ENCODE measurements at regions not wholly inside any gene's neighbourhood (a gene's known extent, or its start where the extent isn't known, plus 50 kb on each side); places are given as distances from the start of the nearest gene placed in this dataset.

DNA sequence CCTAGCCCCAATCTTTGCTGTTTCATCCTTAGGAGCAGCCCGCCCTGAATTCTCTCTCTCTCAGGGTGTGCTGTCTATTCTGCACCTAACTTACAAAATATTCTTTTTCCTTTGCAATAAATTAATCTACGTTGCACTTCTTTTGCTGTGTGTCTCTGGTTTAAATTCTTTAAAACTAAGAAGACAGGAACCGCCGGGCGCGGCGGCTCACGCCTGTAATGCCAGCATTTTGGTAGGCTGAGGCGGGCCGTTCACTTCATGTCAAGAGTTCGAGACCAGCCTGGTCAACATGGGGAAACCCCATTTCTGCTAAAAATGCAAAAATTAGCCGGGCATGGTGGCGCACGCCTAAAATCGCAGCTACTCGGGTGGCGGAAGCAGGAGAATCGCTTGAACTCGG lies 148.5 kb upstream of the PRSS16 start:
- Mint-ChIP-seq H3K9me3 (no peaks in the 10 kb centered on the region), H3K36me3 (no peaks in the 10 kb centered on the region), H3K4me1 (peaks cover 10 to 17% (median 15%) of the 10 kb centered on the region in 3 donors), H3K4me3 (no peak overlapping the region), H3K27me3 (peaks cover 44 to 50% of the 10 kb centered on the region in 2 donors), H3K27ac (no peak overlapping the region)
- ATAC-seq (replicated peaks in 1 of 4), result no peak
- H3K4me1 ChIP-seq (ENCODE audit: control insufficient read depth in 1 of 2, extremely low read depth in 1 of 2, insufficient read depth in 2 of 2, low read length in 2 of 2), result peaks cover 0 to 11% of the 10 kb centered on the region in 2 experiments
- no peaks in the 10 kb centered on the region for H3K36me3 ChIP-seq (ENCODE audit: control insufficient read depth in 2 of 2, extremely low read depth in 1 of 2, insufficient read depth in 1 of 2, low read length in 1 of 2)
- CTCF ChIA-PET, result no interaction called here
- no peak for DNase-seq
- H3K4me3 ChIP-seq (ENCODE audit: control insufficient read depth in 1 of 2, extremely low read depth in 1 of 2, low read length in 1 of 2), result no peak overlapping the region
- 94% methylated on average over 16 of the region's 19 CpGs for WGBS (ENCODE audit: insufficient coverage)
- H3K27ac ChIP-seq (ENCODE audit: low read length), result no peak overlapping the region
- H3K9me3 ChIP-seq, result no peaks in the 10 kb centered on the region
- H3K27me3 ChIP-seq (replicated peaks in 1 of 2; ENCODE audit: control insufficient read depth in 2 of 2, extremely low read depth in 1 of 2, insufficient read depth in 2 of 2, low read length in 1 of 2), result peaks cover 27 to 37% of the 10 kb centered on the region in 2 experiments
- POLR2A ChIA-PET, result no interaction called here

DNA sequence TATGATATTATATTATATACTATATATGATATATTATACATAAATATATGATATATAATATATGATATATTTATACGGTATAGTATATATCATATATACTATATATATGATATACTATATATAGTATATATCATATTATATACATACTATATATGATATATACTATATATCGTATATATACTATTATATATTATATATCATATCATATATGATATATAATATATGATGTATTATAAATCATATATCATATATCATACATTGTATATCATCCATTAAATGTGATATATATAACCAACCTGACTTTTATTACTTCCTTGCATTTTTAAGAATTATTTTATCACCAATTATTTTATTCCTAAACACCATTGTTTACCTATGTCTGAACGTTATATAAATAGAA lies 146.6 kb upstream of the PRSS16 start:
- DNase-seq, result no peak
- ChIA-PET POLR2A (no interaction called here), CTCF (no interaction called here)
- H3K27me3 Mint-ChIP-seq, result peaks cover 30 to 40% of the 10 kb centered on the region in 2 donors
- H3K4me3 Mint-ChIP-seq, result no peak overlapping the region
- H3K4me1 ChIP-seq (ENCODE audit: control insufficient read depth in 1 of 2, extremely low read depth in 1 of 2, insufficient read depth in 2 of 2, low read length in 2 of 2), result peaks cover 0 to 11% of the 10 kb centered on the region in 2 experiments
- no peak overlapping the region for H3K4me3 ChIP-seq (ENCODE audit: control insufficient read depth in 1 of 2, extremely low read depth in 1 of 2, low read length in 1 of 2)
- no peaks in the 10 kb centered on the region for H3K36me3 ChIP-seq (ENCODE audit: control insufficient read depth in 2 of 2, extremely low read depth in 1 of 2, insufficient read depth in 1 of 2, low read length in 1 of 2)
- no peaks in the 10 kb centered on the region for H3K9me3 Mint-ChIP-seq
- no peaks in the 10 kb centered on the region for H3K36me3 Mint-ChIP-seq
- no peaks in the 10 kb centered on the region for H3K9me3 ChIP-seq
- H3K4me1 Mint-ChIP-seq, result peaks cover 10 to 17% (median 15%) of the 10 kb centered on the region in 3 donors
- no peak overlapping the region for H3K27ac ChIP-seq (ENCODE audit: low read length)
- no peak for ATAC-seq (replicated peaks in 1 of 4)
- peaks cover 22 to 34% of the 10 kb centered on the region in 2 experiments for H3K27me3 ChIP-seq (replicated peaks in 1 of 2; ENCODE audit: control insufficient read depth in 2 of 2, extremely low read depth in 1 of 2, insufficient read depth in 2 of 2, low read length in 1 of 2)
- no peak overlapping the region for H3K27ac Mint-ChIP-seq
- no CpG with 5 or more reads among the region's 3 CpGs for whole genome bisulfite sequencing (ENCODE audit: insufficient coverage)

DNA sequence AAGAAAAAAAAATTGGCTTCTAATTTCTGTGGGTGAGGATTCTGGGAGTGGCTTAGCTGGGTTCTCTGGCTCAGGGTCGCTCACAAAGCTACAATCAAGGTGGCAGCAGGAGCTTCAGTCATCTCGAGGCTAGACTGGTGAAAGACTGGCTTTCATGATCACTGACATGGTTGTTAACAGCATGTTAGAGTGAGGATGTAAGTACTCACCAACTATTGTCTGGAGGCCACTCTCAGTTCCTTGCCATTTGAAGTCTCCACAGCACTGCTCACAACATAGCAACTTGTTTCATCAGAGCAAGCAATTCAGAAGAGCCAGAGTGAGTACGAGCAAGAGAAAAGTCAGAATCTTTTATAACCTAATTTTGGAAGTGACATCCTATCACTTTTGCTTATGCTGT lies 145.7 kb upstream of the PRSS16 start:
- no peaks in the 10 kb centered on the region for H3K9me3 ChIP-seq
- no peak overlapping the region for H3K27ac ChIP-seq (ENCODE audit: low read length)
- POLR2A ChIA-PET, result no interaction called here
- ATAC-seq (replicated peaks in 1 of 4), result no peak
- Mint-ChIP-seq H3K27ac (no peak overlapping the region), H3K36me3 (no peaks in the 10 kb centered on the region), H3K4me3 (no peak overlapping the region), H3K4me1 (peaks cover 5 to 9% (median 8%) of the 10 kb centered on the region in 3 donors), H3K9me3 (no peaks in the 10 kb centered on the region), H3K27me3 (peaks cover 26 to 35% of the 10 kb centered on the region in 2 donors)
- CTCF ChIA-PET, result interaction anchor here in 1 of 2 donors (0.8 kb wide), 1 partner anchor 74 kb away, joined by 3 read pairs; no protein-coding TSS in a partner anchor
- H3K4me3 ChIP-seq (ENCODE audit: control insufficient read depth in 1 of 2, extremely low read depth in 1 of 2, low read length in 1 of 2), result no peak overlapping the region
- no peaks in the 10 kb centered on the region for H3K36me3 ChIP-seq (ENCODE audit: control insufficient read depth in 2 of 2, extremely low read depth in 1 of 2, insufficient read depth in 1 of 2, low read length in 1 of 2)
- WGBS (ENCODE audit: insufficient coverage), result no CpG with 5 or more reads among the region's 3 CpGs
- H3K27me3 ChIP-seq (replicated peaks in 1 of 2; ENCODE audit: control insufficient read depth in 2 of 2, extremely low read depth in 1 of 2, insufficient read depth in 2 of 2, low read length in 1 of 2), result peaks cover 17 to 30% of the 10 kb centered on the region in 2 experiments
- H3K4me1 ChIP-seq (ENCODE audit: control insufficient read depth in 1 of 2, extremely low read depth in 1 of 2, insufficient read depth in 2 of 2, low read length in 2 of 2), result peaks cover 0 to 7% of the 10 kb centered on the region in 2 experiments
- DNase-seq, result no peak

DNA sequence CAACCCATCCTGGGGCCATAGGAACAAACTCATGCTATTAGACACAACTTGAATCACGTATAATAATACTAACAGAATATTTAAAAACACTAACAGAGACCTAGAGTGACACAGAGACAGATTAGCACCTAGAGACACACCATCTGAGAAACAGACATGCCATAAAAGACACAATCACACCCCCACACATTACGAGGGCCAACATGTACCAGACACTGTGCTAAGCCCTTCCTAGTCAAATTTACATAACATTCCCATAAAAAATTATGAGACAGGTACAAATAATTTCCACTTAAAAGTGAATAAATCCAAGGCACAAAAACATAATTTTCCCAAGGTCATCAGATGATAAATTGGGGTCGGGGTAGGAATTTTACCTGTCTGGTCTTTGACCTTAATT lies 141.1 kb upstream of the PRSS16 start:
- H3K4me3 ChIP-seq (ENCODE audit: control insufficient read depth in 1 of 2, extremely low read depth in 1 of 2, low read length in 1 of 2), result no peak overlapping the region
- H3K36me3 ChIP-seq (ENCODE audit: control insufficient read depth in 2 of 2, extremely low read depth in 1 of 2, insufficient read depth in 1 of 2, low read length in 1 of 2), result no peaks in the 10 kb centered on the region
- Mint-ChIP-seq H3K4me3 (no peak overlapping the region), H3K36me3 (no peaks in the 10 kb centered on the region), H3K27ac (no peak overlapping the region), H3K4me1 (no peaks in the 10 kb centered on the region), H3K27me3 (peaks cover 20% of the 10 kb centered on the region in 2 donors), H3K9me3 (no peaks in the 10 kb centered on the region)
- ATAC-seq (replicated peaks in 1 of 4) (no peak), DNase-seq (no peak)
- no peak overlapping the region for H3K27ac ChIP-seq (ENCODE audit: low read length)
- WGBS (ENCODE audit: insufficient coverage), result 68% methylated on average over 2 of the region's 3 CpGs
- no peaks in the 10 kb centered on the region for H3K4me1 ChIP-seq (ENCODE audit: control insufficient read depth in 1 of 2, extremely low read depth in 1 of 2, insufficient read depth in 2 of 2, low read length in 2 of 2)
- POLR2A ChIA-PET, result interaction anchor here in 1 of 2 donors (0.6 kb wide), 1 partner anchor 646 kb away, joined by 4 read pairs; no protein-coding TSS in a partner anchor
- H3K27me3 ChIP-seq (replicated peaks in 1 of 2; ENCODE audit: control insufficient read depth in 2 of 2, extremely low read depth in 1 of 2, insufficient read depth in 2 of 2, low read length in 1 of 2), result peaks cover 3 to 7% of the 10 kb centered on the region in 2 experiments
- H3K9me3 ChIP-seq, result no peaks in the 10 kb centered on the region
- CTCF ChIA-PET, result no interaction called here

DNA sequence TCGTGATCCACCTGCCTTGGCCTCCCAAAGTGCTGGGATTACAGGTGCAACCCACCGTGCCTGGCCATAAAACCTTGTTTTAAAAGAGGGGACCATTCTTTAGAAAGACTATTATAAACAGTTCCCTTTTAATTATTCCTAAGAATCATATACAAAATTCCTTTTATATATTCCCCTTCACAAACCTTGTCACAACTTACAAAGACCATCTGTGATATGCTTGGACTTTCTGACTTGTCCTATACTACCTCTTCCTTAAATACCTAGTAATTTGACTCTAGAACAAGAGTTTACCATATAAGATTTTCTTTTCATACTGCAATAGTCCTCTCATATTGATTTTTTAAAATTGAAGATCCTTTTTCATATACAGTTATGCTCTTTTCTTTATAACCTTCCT lies 135.8 kb upstream of the PRSS16 start:
- POLR2A ChIA-PET, result interaction anchor here (0.6 to 0.7 kb wide), 2 partner anchors 59 to 507 kb away, joined by 4 to 10 read pairs; no protein-coding TSS in a partner anchor
- H3K4me3 Mint-ChIP-seq, result no peak overlapping the region

DNA sequence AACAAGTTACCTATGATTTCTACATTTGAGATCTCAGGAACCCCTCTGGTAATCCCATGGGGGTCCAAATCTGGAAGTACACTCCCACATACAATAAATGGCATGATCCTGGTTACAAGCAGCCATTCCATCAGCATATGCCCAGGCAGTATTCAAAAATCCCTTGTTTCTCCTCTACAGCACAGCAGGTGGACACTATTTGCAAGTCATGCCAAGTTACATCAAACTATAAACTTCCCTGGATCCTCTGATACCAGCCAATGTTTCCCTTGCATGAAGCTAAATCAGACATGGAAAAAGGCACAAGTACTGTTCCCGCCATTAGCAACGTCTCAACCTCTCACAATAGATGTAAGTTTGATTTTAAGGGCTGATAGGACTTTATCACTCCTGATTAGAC lies 134.5 kb upstream of the PRSS16 start:
- WGBS (ENCODE audit: insufficient coverage), result no CpG with 5 or more reads among the region's 2 CpGs
- Histone ChIP-seq H3K9me3 (no peaks in the 10 kb centered on the region), H3K4me3 (ENCODE audit: control insufficient read depth in 1 of 2, extremely low read depth in 1 of 2, low read length in 1 of 2) (no peak overlapping the region), H3K27ac (ENCODE audit: low read length) (no peak overlapping the region), H3K4me1 (ENCODE audit: control insufficient read depth in 1 of 2, extremely low read depth in 1 of 2, insufficient read depth in 2 of 2, low read length in 2 of 2) (no peaks in the 10 kb centered on the region), H3K27me3 (replicated peaks in 1 of 2; ENCODE audit: control insufficient read depth in 2 of 2, extremely low read depth in 1 of 2, insufficient read depth in 2 of 2, low read length in 1 of 2) (peaks cover 0 to 20% of the 10 kb centered on the region in 2 experiments), H3K36me3 (ENCODE audit: control insufficient read depth in 2 of 2, extremely low read depth in 1 of 2, insufficient read depth in 1 of 2, low read length in 1 of 2) (no peaks in the 10 kb centered on the region)
- ATAC-seq (replicated peaks in 1 of 4) (no peak), DNase-seq (no peak)
- Mint-ChIP-seq H3K4me3 (no peak overlapping the region), H3K36me3 (peaks cover 4% of the 10 kb centered on the region), H3K27me3 (peaks cover 23 to 25% of the 10 kb centered on the region in 2 donors), H3K9me3 (peaks cover 0 to 5% (median 0%) of the 10 kb centered on the region in 3 donors), H3K27ac (no peak overlapping the region), H3K4me1 (no peaks in the 10 kb centered on the region)
- POLR2A ChIA-PET, result no interaction called here
- CTCF ChIA-PET, result no interaction called here

More for the DNA sequence above, 135.8 kb upstream of the PRSS16 start:
- H3K36me3 Mint-ChIP-seq, result peaks cover 4% of the 10 kb centered on the region
- H3K27me3 ChIP-seq (replicated peaks in 1 of 2; ENCODE audit: control insufficient read depth in 2 of 2, extremely low read depth in 1 of 2, insufficient read depth in 2 of 2, low read length in 1 of 2), result peaks cover 0 to 20% of the 10 kb centered on the region in 2 experiments
- no peaks in the 10 kb centered on the region for H3K36me3 ChIP-seq (ENCODE audit: control insufficient read depth in 2 of 2, extremely low read depth in 1 of 2, insufficient read depth in 1 of 2, low read length in 1 of 2)
- ATAC-seq (replicated peaks in 1 of 4) (no peak), DNase-seq (no peak)
- no peaks in the 10 kb centered on the region for H3K4me1 ChIP-seq (ENCODE audit: control insufficient read depth in 1 of 2, extremely low read depth in 1 of 2, insufficient read depth in 2 of 2, low read length in 2 of 2)
- H3K27ac Mint-ChIP-seq, result no peak overlapping the region
- H3K27ac ChIP-seq (ENCODE audit: low read length), result no peak overlapping the region
- H3K4me1 Mint-ChIP-seq, result no peaks in the 10 kb centered on the region
- H3K4me3 ChIP-seq (ENCODE audit: control insufficient read depth in 1 of 2, extremely low read depth in 1 of 2, low read length in 1 of 2), result no peak overlapping the region
- WGBS (ENCODE audit: insufficient coverage), result no CpG with 5 or more reads among the region's 2 CpGs
- H3K9me3 ChIP-seq, result no peaks in the 10 kb centered on the region
- H3K9me3 Mint-ChIP-seq, result peaks cover 0 to 5% (median 0%) of the 10 kb centered on the region in 3 donors
- CTCF ChIA-PET, result interaction anchor here (0.5 to 0.8 kb wide), 3 partner anchors 15 to 1568 kb away, joined by 4 to 8 read pairs (median 4); no protein-coding TSS in a partner anchor
- peaks cover 26 to 28% of the 10 kb centered on the region in 2 donors for H3K27me3 Mint-ChIP-seq

Measured in T-cell (primary cell).